Panc1 (cell line): ENCODE measurements at regions not wholly inside any gene's neighbourhood (a gene's known extent, or its start where the extent isn't known, plus 50 kb on each side); places are given as distances from the start of the nearest gene placed in this dataset.

Source experiments
- CTCF ChIP-seq: fragments of 450-650 bp; IDR thresholded peaks from 2 replicates; pipeline ENCODE4 v1.5.1; 2017; ENCODE audit warnings: mild to moderate bottlenecking
- REST ChIP-seq, 2 experiments: IDR thresholded peaks; 2 replicates each; pipeline ENCODE4 v1.6.1; 2011 to 2012; ENCODE audit warnings: low read depth in 2 of 2, control low read depth in 1 of 2, low read length in 1 of 2, mild to moderate bottlenecking in 1 of 2, moderate library complexity in 1 of 2; ENCODE audit not compliant: insufficient read depth in 1 of 2

GRCh38 chr15:35197754-35198153 is 112.7 kb upstream of the NANOGP8 start:
- no peak for TF ChIP-seq CTCF
- no peak for TF ChIP-seq REST (IDR thresholded peaks at IDR 0.05; ENCODE audit: insufficient read depth in 1 of 2, low read depth in 2 of 2, low read length in 1 of 2)
